ENCODE measurements at regions not wholly inside any gene's neighbourhood (a gene's known extent, or its start where the extent isn't known, plus 50 kb on each side); places are given as distances from the start of the nearest gene placed in this dataset.

DNA sequence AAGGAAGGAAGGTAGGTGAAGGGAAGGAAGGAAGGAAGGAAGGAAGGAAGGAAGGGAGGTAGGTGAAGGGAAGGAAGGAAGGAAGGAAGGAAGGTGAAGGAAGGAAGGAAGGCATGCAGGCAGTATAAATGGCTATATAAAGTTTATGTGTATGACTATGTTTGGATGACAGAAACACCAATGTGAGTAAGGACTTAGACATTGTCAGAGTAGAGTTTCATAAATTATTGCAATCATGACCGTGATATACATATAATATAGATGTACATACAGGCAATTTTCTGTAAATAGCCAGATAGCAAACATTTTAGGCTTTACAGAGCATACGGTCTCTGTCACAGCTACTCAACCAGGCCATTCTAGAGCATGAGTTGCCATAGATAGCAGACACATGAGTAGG is 133.8 kb upstream of the AKR1E2 start:
- peak overlapping the region; percentile 84 for H3K27ac Mint-ChIP-seq
- peaks cover 4% of the 10 kb centered on the region for H3K9me3 Mint-ChIP-seq
- TF ChIP-seq CTCF (IDR thresholded peaks at IDR 0.05) = no peak
- H3K36me3 Mint-ChIP-seq (ENCODE audit: low read depth) = peaks cover 14% of the 10 kb centered on the region
- peaks cover 43% of the 10 kb centered on the region for H3K4me1 Mint-ChIP-seq (ENCODE audit: low read depth)
- DNase-seq = no peak
- H3K27me3 Mint-ChIP-seq (ENCODE audit: insufficient read depth) = no peaks in the 10 kb centered on the region
- H3K4me3 Mint-ChIP-seq = no peak overlapping the region

- Mint-ChIP-seq H3K4me3 (peak overlapping the region; percentile 29), H3K4me1 (ENCODE audit: low read depth) (peaks cover 47% of the 10 kb centered on the region), H3K27ac (peak overlapping the region; percentile 84), H3K36me3 (ENCODE audit: low read depth) (peaks cover 14% of the 10 kb centered on the region), H3K9me3 (peaks cover 4% of the 10 kb centered on the region), H3K27me3 (ENCODE audit: insufficient read depth) (no peaks in the 10 kb centered on the region)
- peak; percentile 40 for DNase-seq
- TF ChIP-seq CTCF (IDR thresholded peaks at IDR 0.05) = no peak
Measured at GRCh38 chr10:4691776-4692175, 134.2 kb upstream of the AKR1E2 start.

DNA sequence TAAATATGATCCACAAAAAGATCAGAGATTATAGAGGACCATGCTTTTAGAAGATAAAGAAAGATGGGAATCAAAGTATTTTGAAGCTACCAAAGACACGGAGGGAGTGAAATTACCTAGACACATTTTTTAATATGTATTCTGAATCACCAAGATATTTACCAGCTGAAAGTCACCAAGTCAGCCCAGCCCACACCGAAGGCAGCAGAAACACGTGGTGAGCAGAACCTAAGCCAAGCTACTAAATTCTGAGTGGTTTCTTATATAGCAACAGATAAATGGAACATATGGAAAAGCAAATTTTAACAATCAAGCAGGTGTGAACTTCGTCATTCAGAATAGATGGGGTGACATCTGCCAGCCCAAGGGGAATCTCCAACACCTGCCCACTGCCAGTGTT is 134.7 kb upstream of the AKR1E2 start:
- H3K27me3 Mint-ChIP-seq (ENCODE audit: insufficient read depth) = no peaks in the 10 kb centered on the region
- DNase-seq = no peak
- H3K4me3 Mint-ChIP-seq = peak overlapping the region; percentile 29
- H3K9me3 Mint-ChIP-seq = peaks cover 4% of the 10 kb centered on the region
- peaks cover 52% of the 10 kb centered on the region for H3K4me1 Mint-ChIP-seq (ENCODE audit: low read depth)
- H3K36me3 Mint-ChIP-seq (ENCODE audit: low read depth) = peaks cover 14% of the 10 kb centered on the region
- H3K27ac Mint-ChIP-seq = peak overlapping the region; percentile 84
- no peak for TF ChIP-seq CTCF (IDR thresholded peaks at IDR 0.05)

GRCh38 chr10:4688601-4689000 is 137.4 kb upstream of the AKR1E2 start:
- TF ChIP-seq CTCF (IDR thresholded peaks at IDR 0.05) = no peak
- peaks cover 4% of the 10 kb centered on the region for H3K9me3 Mint-ChIP-seq
- H3K27ac Mint-ChIP-seq = no peak overlapping the region
- no peak for DNase-seq
- H3K36me3 Mint-ChIP-seq (ENCODE audit: low read depth) = peaks cover 14% of the 10 kb centered on the region
- H3K4me3 Mint-ChIP-seq = no peak overlapping the region
- peaks cover 79% of the 10 kb centered on the region for H3K4me1 Mint-ChIP-seq (ENCODE audit: low read depth)
- no peaks in the 10 kb centered on the region for H3K27me3 Mint-ChIP-seq (ENCODE audit: insufficient read depth)

- peaks cover 4% of the 10 kb centered on the region for H3K9me3 Mint-ChIP-seq
- H3K27ac Mint-ChIP-seq = peak overlapping the region; percentile 25; the same call in 1 of the 2 replicates
- DNase-seq = no peak
- no peaks in the 10 kb centered on the region for H3K27me3 Mint-ChIP-seq (ENCODE audit: insufficient read depth)
- no peak for TF ChIP-seq CTCF (IDR thresholded peaks at IDR 0.05)
- H3K36me3 Mint-ChIP-seq (ENCODE audit: low read depth) = peaks cover 10% of the 10 kb centered on the region
- H3K4me3 Mint-ChIP-seq = no peak overlapping the region
- peaks cover 83% of the 10 kb centered on the region for H3K4me1 Mint-ChIP-seq (ENCODE audit: low read depth)
Measured at GRCh38 chr10:4688168-4688567, 137.8 kb upstream of the AKR1E2 start.

GRCh38 chr10:4687397-4687796 is 138.6 kb upstream of the AKR1E2 start:
- no peaks in the 10 kb centered on the region for H3K27me3 Mint-ChIP-seq (ENCODE audit: insufficient read depth)
- peaks cover 88% of the 10 kb centered on the region for H3K4me1 Mint-ChIP-seq (ENCODE audit: low read depth)
- peak overlapping the region; percentile 30 for H3K27ac Mint-ChIP-seq
- peaks cover 8% of the 10 kb centered on the region for H3K36me3 Mint-ChIP-seq (ENCODE audit: low read depth)
- H3K4me3 Mint-ChIP-seq = no peak overlapping the region
- no peak for TF ChIP-seq CTCF (IDR thresholded peaks at IDR 0.05)
- DNase-seq = no peak
- H3K9me3 Mint-ChIP-seq = peaks cover 4% of the 10 kb centered on the region

Measured in HFFc6 (cell line).